NCI-H2107 (cell line): ENCODE measurements at regions not wholly inside any gene's neighbourhood (a gene's known extent, or its start where the extent isn't known, plus 50 kb on each side); places are given as distances from the start of the nearest gene placed in this dataset.

Experiments used
- DNase-seq: peaks from one replicate; lab custom pipeline; 2025; lab: John Stamatoyannopoulos, UW

DNA sequence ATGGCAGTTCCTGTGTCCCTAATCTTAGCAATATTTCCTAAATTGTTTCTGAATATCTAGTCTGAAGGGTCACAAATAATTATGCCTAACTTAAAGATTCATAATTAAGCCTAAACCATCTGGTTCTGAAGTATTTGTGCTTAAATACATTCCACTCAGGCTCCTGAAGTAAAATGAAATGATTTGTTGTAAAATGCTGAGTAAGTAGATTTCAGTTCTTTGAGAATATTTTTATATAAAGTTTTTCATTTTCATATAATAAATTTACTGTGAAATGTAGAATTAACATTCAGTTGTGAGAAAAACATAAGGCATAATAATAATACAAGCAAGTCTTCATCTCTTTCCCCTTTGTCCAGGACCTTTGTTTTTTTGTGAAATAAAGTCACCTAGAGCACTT, 330.6 kb upstream of the IMPG1 start:
- no peak for DNase-seq

DNA sequence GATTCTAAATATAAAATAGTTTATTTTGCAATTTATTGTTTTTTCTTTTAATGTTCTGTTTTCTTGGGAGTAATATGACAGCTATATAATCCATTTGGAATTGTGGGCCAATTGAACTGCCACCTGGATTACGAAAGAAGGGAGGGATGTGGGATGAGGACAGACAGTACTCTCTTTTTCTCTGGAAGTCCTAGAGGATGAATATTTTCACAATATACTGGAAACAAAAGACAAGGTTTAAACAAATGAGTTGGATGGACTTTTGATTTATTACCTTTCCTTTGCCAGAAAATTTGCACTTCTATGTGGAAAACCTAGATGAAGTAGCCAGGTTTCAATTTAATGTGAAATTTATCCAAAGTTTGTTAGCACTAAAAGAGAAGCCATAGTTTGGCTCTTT, 325.5 kb upstream of the IMPG1 start:
- DNase-seq = no peak

DNA sequence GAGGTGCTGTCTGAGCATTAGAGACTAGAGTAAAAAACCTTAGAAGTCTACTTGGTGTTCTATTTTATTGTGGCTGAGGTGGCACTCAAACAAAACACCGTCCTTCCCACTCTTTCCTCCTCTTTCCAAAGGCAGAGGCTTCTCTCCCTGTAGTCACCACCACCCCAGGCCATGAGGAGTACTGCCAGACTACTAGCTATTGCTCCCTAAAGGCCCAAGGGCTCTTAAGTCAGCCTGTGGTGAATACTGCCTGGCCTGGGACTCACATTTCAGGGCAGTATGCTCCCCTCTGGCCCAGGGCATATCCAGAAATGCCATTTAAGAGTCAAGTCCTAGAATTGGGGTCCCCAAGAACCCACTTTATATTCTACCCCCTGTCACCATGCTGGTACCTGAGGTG, 309.7 kb upstream of the IMPG1 start:
- DNase-seq = no peak

DNA sequence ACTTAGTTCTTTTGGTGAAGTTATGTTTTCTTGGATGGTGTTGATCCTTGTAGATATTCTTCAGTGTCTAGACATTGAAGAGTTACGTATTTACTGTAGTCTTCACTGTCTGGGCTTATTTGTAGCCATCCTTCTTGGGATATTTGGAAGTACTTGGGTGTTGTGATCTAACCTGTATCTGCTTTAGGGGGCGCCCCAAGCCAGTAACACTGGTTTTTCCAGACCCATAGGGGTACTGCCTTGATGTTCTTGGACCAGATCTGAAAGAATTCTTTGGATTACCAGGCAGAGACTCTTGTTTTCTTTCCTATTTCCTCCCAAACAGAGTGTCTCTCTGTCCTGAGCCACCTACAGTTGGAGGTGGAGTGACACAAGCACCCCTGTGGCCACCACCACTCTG, 309.1 kb upstream of the IMPG1 start:
- DNase-seq = no peak

DNA sequence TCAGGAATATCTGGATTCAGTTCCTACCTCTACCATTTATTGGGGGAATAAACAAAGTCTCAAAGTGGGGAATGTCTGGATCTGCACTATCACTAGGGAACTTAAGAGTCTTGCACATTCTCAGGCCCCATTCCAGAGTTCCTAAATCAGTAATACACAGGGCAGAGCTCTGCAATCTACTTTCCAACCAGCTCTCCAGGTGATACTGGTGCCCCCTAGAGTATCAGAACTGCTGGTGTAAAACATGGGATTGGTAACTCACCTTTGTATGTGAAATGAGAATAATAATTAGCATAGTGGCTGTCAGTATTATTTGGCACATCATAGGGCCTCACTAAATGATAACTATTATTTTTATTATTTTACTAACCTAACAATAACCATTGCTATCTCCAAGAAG, 278.8 kb upstream of the IMPG1 start:
- DNase-seq = no peak

GRCh38 chr6:76347539-76347938, 275.1 kb upstream of the IMPG1 start:
- DNase-seq = no peak

DNA sequence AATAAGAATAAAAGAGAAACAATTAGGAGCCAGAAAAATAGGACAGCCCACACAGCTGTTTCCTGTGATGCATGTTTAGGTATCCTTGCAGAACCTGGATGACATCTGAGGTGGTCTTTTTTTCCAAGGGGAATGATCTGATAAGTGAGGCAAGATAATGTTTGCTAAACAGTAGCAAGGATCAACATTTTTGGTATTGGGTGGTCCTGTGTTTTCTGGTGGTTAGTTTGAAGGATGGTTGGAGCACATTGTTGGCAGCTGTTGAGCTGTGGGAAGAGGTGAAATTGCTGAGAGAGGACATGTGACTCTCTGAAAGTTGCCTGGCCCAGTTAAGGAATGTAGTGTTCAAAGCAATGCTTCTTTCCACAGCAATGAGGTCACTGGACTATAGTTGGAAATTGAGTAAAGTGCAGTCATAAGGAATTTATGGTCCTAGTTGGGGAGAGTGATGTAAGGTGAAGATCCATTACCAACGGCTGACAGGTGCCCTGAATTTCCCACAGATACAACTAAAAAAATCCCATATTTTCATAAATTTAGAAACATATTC, 270.2 kb upstream of the IMPG1 start:
- no peak for DNase-seq

DNA sequence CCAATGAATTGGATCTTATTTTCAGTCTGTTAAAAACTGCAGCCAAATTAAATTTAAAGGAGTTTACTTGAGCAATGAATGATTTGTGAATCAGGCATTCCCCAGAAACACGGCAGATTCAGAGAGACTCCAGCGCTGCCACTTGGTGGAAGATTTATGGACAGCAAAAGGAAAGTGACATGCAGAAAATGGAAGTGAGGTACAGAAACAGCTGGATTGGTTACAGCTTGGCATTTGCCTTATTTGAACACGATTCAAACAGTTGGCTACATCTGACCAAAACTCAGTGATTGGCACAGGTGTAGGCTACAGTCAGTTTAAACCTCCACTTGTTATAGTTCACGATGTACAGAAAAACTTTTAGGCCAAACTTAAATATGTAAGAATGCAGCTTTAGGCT, 257.6 kb upstream of the IMPG1 start:
- DNase-seq = no peak

DNA sequence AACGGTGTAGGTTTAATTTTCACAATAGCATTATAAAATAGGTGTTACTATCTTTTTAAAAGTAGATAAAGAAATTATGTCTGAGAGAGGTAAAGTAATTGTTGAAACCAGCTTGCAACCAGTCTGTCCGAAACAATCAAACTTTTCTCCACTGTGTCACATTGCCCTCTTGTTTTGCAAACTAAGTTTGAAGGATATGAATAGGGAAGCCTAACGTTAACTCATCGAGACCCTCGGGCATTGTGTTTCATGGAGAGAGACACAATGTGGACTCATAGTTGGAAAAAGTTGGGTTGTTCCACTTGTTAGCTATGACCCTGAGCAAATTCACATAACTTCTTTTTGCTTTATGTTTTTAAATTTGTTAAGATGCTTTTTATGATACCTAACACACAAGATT, 254.4 kb upstream of the IMPG1 start:
- DNase-seq = no peak
